Activated naive CD4-positive, alpha-beta T cell treated with anti-CD3 and anti-CD28 coated beads for 36 hours (primary cell): ENCODE measurements at regions not wholly inside any gene's neighbourhood (a gene's known extent, or its start where the extent isn't known, plus 50 kb on each side); places are given as distances from the start of the nearest gene placed in this dataset.

Source experiments
- CTCF ChIA-PET: fragments of 350-600 bp; sonication (Branson Sonifier 250); formaldehyde crosslinking; loops from one replicate; lab custom pipeline; 2021; ENCODE audit warnings: antibody characterized with exemption; lab: Charles Lee
- DNase-seq: peaks from one replicate; pipeline ENCODE4 v3.0.0-alpha.2; 2020
- H3K27ac Mint-ChIP-seq: one replicate; pipeline ENCODE4 v1.8.0; 2021; ENCODE audit warnings: mild to moderate bottlenecking, mixed read lengths
- H3K27me3 Mint-ChIP-seq: one replicate; pipeline ENCODE4 v1.8.0; 2021; ENCODE audit warnings: low read depth, mixed read lengths
- H3K36me3 Mint-ChIP-seq: one replicate; pipeline ENCODE4 v1.8.0; 2021; ENCODE audit warnings: low read depth, mixed read lengths
- H3K4me1 Mint-ChIP-seq: one replicate; pipeline ENCODE4 v1.8.0; 2021; ENCODE audit warnings: low read depth, mixed read lengths
- H3K4me3 Mint-ChIP-seq: one replicate; pipeline ENCODE4 v1.8.0; 2021; ENCODE audit warnings: mild to moderate bottlenecking, moderate library complexity, mixed read lengths
- H3K9me3 Mint-ChIP-seq: one replicate; pipeline ENCODE4 v1.8.0; 2021; ENCODE audit warnings: mixed read lengths
- intact Hi-C: fragments of 100-400 bp; cut with micrococcal nuclease; formaldehyde crosslinking; loops from one replicate; pipeline ENCODE4 v1.15.1; 2023

GRCh38 chr6:146990284-146990683 lies 213.9 kb upstream of the STXBP5 start:
- Mint-ChIP-seq H3K36me3 (no peaks in the 10 kb centered on the region), H3K4me3 (no peak overlapping the region), H3K27me3 (no peaks in the 10 kb centered on the region), H3K9me3 (no peaks in the 10 kb centered on the region), H3K27ac (no peak overlapping the region), H3K4me1 (no peaks in the 10 kb centered on the region)
- CTCF ChIA-PET = no interaction called here
- intact Hi-C loops = no loop called here
- no peak for DNase-seq

- Mint-ChIP-seq H3K36me3 (no peaks in the 10 kb centered on the region), H3K9me3 (no peaks in the 10 kb centered on the region), H3K27me3 (no peaks in the 10 kb centered on the region), H3K4me1 (no peaks in the 10 kb centered on the region), H3K4me3 (no peak overlapping the region), H3K27ac (no peak overlapping the region)
- intact Hi-C loops = no loop called here
- CTCF ChIA-PET = no interaction called here
- no peak for DNase-seq
These were observed 213.1 kb upstream of the STXBP5 start for GRCh38 chr6:146990821-146991798.

DNA sequence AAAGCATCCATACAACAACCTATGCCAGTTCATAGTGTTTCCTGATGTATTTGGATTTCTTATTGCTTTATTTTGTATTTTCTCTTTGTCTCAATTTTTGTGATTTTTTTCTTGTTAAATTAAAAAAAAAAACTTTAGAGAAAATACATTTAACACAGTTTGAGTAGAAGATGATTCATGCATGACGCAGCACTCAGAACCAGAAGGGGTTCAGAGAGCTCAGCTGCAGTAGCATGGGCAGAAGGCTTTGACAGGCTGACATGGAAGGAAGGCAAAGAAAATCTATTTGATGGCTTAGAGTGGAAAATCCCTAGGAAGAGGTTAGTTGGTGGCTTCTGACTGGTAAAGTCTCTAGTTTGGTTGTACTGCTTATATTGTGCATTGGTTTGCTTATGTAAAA lies 207.2 kb upstream of the STXBP5 start:
- Mint-ChIP-seq H3K27ac (no peak overlapping the region), H3K9me3 (no peaks in the 10 kb centered on the region), H3K4me1 (no peaks in the 10 kb centered on the region), H3K36me3 (no peaks in the 10 kb centered on the region), H3K27me3 (no peaks in the 10 kb centered on the region), H3K4me3 (no peak overlapping the region)
- DNase-seq = no peak
- intact Hi-C loops = no loop called here
- CTCF ChIA-PET = no interaction called here

GRCh38 chr6:146999766-147000165 lies 204.5 kb upstream of the STXBP5 start:
- Mint-ChIP-seq H3K27me3 (no peaks in the 10 kb centered on the region), H3K36me3 (no peaks in the 10 kb centered on the region), H3K4me3 (no peak overlapping the region), H3K9me3 (no peaks in the 10 kb centered on the region), H3K4me1 (no peaks in the 10 kb centered on the region), H3K27ac (no peak overlapping the region)
- intact Hi-C loops = no loop called here
- CTCF ChIA-PET = no interaction called here
- no peak for DNase-seq

DNA sequence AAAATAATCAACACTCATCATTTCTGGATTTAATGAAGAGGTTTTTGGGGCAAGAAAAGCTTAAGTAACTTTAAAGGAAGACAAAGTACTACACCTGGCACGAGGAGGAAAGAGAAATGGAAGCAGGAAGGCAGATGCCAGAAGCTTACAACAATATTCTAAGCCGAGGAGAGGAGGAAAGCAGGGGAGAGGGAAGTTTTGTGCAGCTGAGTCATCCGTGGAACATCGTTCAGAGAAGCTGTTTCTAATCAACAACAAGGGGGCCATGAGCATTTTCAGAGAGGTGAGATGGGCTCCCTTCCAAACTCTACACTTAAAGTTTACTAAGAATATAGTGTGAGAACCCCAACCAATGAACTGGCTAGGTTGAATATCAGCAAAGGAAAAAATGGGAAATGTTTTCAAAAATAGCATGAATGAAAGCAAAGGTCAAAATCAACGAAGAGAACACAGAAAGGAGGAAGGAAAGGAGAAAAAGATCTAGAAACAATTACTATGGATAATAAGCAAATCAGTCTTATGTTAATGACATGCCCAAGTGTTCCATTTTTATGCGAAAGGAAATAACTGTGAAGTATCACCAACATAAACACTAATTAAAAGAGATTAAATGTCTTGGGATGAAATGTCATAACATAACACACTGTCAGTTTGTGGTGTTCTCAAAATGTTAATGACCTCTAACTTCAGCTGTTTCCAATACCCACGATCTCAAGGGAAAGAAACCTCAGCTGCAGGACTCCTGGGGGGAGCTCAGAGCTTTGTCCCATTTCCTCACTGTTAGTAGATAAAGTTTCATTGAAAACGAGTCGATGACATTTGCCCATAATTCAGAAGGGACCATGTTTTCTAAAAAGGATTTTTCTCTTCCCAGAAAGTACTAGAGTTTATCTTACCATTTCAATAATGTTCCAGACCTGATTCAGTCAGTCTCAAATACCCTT lies 203.4 kb upstream of the STXBP5 start:
- no peak for DNase-seq
- Mint-ChIP-seq H3K27ac (no peak overlapping the region), H3K9me3 (no peaks in the 10 kb centered on the region), H3K27me3 (no peaks in the 10 kb centered on the region), H3K4me3 (no peak overlapping the region), H3K4me1 (no peaks in the 10 kb centered on the region), H3K36me3 (no peaks in the 10 kb centered on the region)
- intact Hi-C loops = no loop called here
- CTCF ChIA-PET = no interaction called here

- Mint-ChIP-seq H3K27ac (no peak overlapping the region), H3K27me3 (no peaks in the 10 kb centered on the region)
- CTCF ChIA-PET = no interaction called here
These were observed 202.6 kb upstream of the STXBP5 start for GRCh38 chr6:147001621-147002020.

DNA sequence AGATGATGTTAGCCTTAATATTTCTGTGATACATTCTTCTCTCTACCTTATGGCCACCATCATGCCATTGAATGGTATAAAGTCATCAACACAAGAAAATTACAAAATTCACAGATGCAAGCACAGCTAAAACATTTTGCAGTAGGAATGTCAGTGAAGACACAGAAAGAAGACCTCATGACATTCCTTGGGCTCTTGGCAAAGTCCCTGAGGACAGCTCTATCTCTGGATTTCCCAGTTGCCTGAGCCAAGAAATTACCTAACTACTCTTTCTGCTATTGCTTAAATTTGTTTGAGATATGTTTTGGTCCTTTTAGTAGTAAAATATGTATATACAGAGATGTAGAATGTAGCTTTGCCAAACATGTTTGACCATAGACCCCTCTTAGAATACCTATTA lies 201.0 kb upstream of the STXBP5 start:
- no peak overlapping the region for H3K4me3 Mint-ChIP-seq
- H3K4me1 Mint-ChIP-seq = no peaks in the 10 kb centered on the region
- H3K9me3 Mint-ChIP-seq = no peaks in the 10 kb centered on the region
- intact Hi-C loops = no loop called here
- CTCF ChIA-PET = interaction anchor here (1.1 kb wide), 1 partner anchor 91 kb away, joined by 5 read pairs; no protein-coding TSS in a partner anchor
- no peaks in the 10 kb centered on the region for H3K27me3 Mint-ChIP-seq
- H3K36me3 Mint-ChIP-seq = no peaks in the 10 kb centered on the region
- DNase-seq = no peak
- H3K27ac Mint-ChIP-seq = no peak overlapping the region

More at GRCh38 chr6:147001621-147002020, 202.6 kb upstream of the STXBP5 start:
- no peaks in the 10 kb centered on the region for H3K4me1 Mint-ChIP-seq
- H3K36me3 Mint-ChIP-seq = no peaks in the 10 kb centered on the region
- H3K9me3 Mint-ChIP-seq = no peaks in the 10 kb centered on the region
- intact Hi-C loops = no loop called here
- no peak overlapping the region for H3K4me3 Mint-ChIP-seq
- DNase-seq = no peak

DNA sequence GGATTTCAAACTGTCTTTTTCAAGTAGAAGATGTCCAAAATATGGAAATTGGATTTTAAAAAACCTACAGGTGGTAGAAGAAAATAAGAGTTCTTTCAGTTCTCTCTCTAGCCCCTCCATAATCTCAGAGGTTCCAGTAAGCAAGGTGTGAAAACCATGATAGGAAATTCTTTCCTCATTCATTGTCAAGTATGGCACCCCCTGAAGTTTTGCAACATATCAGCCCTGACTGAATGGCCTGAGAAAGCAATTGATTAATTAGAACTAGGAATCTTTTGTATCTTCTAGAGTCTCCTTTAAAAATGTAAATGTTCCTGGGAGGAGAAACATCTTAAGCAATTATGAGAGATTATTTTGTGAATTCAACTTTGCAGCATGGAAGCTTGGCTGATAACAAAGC lies 198.7 kb upstream of the STXBP5 start:
- Mint-ChIP-seq H3K4me1 (peaks cover 6% of the 10 kb centered on the region), H3K27ac (no peak overlapping the region), H3K9me3 (peaks cover 4% of the 10 kb centered on the region), H3K4me3 (no peak overlapping the region), H3K27me3 (no peaks in the 10 kb centered on the region), H3K36me3 (peaks cover 5% of the 10 kb centered on the region)
- DNase-seq = peak; percentile 21
- CTCF ChIA-PET = no interaction called here
- intact Hi-C loops = no loop called here

DNA sequence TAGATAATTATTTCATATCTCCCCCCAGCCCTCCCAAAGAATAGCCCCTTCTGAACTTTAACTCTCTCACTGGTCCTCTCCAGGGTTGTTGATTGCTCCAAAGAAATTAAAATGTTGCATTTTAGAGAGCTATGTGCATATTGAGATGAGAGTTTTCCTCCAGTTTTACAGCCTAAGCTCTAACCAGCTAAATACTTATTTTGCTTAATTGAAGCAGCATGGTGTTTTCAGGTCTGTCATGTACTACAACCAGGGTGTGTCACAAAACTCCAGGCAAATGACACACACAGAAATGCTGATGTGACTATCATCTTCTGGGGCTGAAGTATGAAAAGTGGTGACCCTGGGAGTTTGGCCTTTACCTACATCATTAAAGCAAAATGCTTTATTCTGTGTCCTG lies 196.8 kb upstream of the STXBP5 start:
- H3K4me3 Mint-ChIP-seq = no peak overlapping the region
- no peak for DNase-seq
- CTCF ChIA-PET = no interaction called here
- H3K9me3 Mint-ChIP-seq = peaks cover 4% of the 10 kb centered on the region
- H3K36me3 Mint-ChIP-seq = peaks cover 5% of the 10 kb centered on the region
- intact Hi-C loops = no loop called here
- peaks cover 6% of the 10 kb centered on the region for H3K4me1 Mint-ChIP-seq
- H3K27ac Mint-ChIP-seq = no peak overlapping the region
- no peaks in the 10 kb centered on the region for H3K27me3 Mint-ChIP-seq

GRCh38 chr6:147009358-147009757 lies 194.9 kb upstream of the STXBP5 start:
- CTCF ChIA-PET = interaction anchor here (0.6 kb wide), 1 partner anchor 131 kb away, joined by 3 read pairs; no protein-coding TSS in a partner anchor
- peaks cover 6% of the 10 kb centered on the region for H3K4me1 Mint-ChIP-seq
- H3K27me3 Mint-ChIP-seq = no peaks in the 10 kb centered on the region
- DNase-seq = no peak
- peaks cover 5% of the 10 kb centered on the region for H3K36me3 Mint-ChIP-seq
- intact Hi-C loops = no loop called here
- peaks cover 4% of the 10 kb centered on the region for H3K9me3 Mint-ChIP-seq
- no peak overlapping the region for H3K27ac Mint-ChIP-seq
- H3K4me3 Mint-ChIP-seq = no peak overlapping the region

DNA sequence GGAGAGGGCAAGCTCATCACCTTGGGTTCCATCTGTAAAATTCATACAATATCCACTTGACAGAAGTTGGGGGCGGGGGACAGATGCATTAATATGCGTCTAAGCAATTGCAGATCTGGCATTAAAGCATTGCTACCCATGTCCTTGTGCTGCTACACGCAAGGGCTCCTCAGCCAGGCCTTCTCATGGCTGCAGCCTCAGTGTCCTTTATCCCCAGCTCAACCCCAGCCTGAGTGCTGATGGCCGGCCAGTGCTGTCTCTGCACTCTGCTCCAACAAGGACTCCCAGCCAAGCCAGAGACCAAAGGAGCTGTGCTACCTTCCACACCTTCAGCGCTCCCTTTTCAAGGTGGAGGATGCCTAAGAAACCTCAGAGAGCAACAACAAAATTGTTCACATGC lies 188.5 kb upstream of the STXBP5 start:
- Mint-ChIP-seq H3K36me3 (no peaks in the 10 kb centered on the region), H3K4me3 (no peak overlapping the region), H3K9me3 (no peaks in the 10 kb centered on the region), H3K27me3 (no peaks in the 10 kb centered on the region), H3K27ac (no peak overlapping the region), H3K4me1 (peaks cover 10% of the 10 kb centered on the region)
- intact Hi-C loops = loop anchor here (5.0 kb wide), 2 partner anchors 182 to 272 kb away; no protein-coding TSS in a partner anchor
- no peak for DNase-seq
- CTCF ChIA-PET = interaction anchor here (0.6 kb wide), 2 partner anchors 30 to 1238 kb away, joined by 3 read pairs; no protein-coding TSS in a partner anchor

GRCh38 chr6:147016440-147016839 lies 187.8 kb upstream of the STXBP5 start:
- Mint-ChIP-seq H3K4me3 (no peak overlapping the region), H3K27ac (peak overlapping the region; percentile 35), H3K4me1 (peaks cover 10% of the 10 kb centered on the region), H3K9me3 (no peaks in the 10 kb centered on the region), H3K36me3 (no peaks in the 10 kb centered on the region), H3K27me3 (no peaks in the 10 kb centered on the region)
- DNase-seq = peak; percentile 7
- CTCF ChIA-PET = interaction anchor here (0.6 kb wide), 1 partner anchor 1237 kb away, joined by 3 read pairs; no protein-coding TSS in a partner anchor
- intact Hi-C loops = loop anchor here (5.0 kb wide), 2 partner anchors 181 to 271 kb away; no protein-coding TSS in a partner anchor
